OCI-LY1 (cell line): ENCODE measurements at regions not wholly inside any gene's neighbourhood (a gene's known extent, or its start where the extent isn't known, plus 50 kb on each side); places are given as distances from the start of the nearest gene placed in this dataset.

Source experiments
- EZH2 ChIP-seq: fragments of 200-600 bp; sonication (generic), shearing (Covaris generic); IDR thresholded peaks from 2 replicates; pipeline ENCODE4 v1.8.0; 2017; ENCODE audit warnings: borderline replicate concordance, mixed run types, mild to moderate bottlenecking, antibody characterized with exemption, low read length, moderate library complexity, mixed read lengths
- TF ChIP-seq, protein P1 (sequence below): fragments of 200-600 bp; sonication (generic), shearing (Covaris generic); IDR thresholded peaks from 2 replicates; pipeline ENCODE4 v1.5.1; 2017; ENCODE audit warnings: mild to moderate bottlenecking, antibody characterized with exemption, low read length, moderate library complexity, mixed read lengths

DNA sequence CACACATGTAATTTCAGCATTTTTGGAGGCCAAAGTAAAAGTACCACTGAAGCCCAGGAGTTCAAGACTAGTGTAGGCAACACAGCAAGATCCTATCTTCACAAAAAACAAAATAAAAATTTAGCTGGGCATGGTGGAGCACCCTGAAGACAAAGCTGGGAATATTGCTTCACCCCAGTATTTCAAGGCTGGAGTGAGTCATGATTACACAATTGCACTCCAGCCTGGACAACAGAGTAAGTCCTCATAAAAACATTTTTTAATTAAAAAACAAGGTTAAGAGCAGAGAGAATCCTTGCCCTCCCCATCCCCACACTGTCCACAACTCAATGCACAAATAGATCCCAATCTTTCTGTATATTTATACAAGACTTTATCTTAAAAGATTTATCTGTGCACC is 321.9 kb upstream of the HSFY2 start:
- TF ChIP-seq, protein P1, sequence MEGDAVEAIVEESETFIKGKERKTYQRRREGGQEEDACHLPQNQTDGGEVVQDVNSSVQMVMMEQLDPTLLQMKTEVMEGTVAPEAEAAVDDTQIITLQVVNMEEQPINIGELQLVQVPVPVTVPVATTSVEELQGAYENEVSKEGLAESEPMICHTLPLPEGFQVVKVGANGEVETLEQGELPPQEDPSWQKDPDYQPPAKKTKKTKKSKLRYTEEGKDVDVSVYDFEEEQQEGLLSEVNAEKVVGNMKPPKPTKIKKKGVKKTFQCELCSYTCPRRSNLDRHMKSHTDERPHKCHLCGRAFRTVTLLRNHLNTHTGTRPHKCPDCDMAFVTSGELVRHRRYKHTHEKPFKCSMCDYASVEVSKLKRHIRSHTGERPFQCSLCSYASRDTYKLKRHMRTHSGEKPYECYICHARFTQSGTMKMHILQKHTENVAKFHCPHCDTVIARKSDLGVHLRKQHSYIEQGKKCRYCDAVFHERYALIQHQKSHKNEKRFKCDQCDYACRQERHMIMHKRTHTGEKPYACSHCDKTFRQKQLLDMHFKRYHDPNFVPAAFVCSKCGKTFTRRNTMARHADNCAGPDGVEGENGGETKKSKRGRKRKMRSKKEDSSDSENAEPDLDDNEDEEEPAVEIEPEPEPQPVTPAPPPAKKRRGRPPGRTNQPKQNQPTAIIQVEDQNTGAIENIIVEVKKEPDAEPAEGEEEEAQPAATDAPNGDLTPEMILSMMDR, result no peak
- no peak for TF ChIP-seq EZH2
